Keratinocyte (primary cell): ENCODE measurements at regions not wholly inside any gene's neighbourhood (a gene's known extent, or its start where the extent isn't known, plus 50 kb on each side); places are given as distances from the start of the nearest gene placed in this dataset.

Experiments used
- DNase-seq: peaks from one replicate; pipeline ENCODE4 v3.0.0-alpha.2; 2011; ENCODE audit warnings: low read depth, missing footprints, low spot score
- FAIRE-seq: peaks from 2 replicates; lab custom pipeline; 2011; peaks lifted over from hg19 to GRCh38; lab: Jason Lieb, UNC
- H2AFZ ChIP-seq: 2 replicates; pipeline ENCODE4 v1.6.0; 2012; ENCODE audit warnings: low read length, control low read depth, inconsistent platforms; ENCODE audit not compliant: control insufficient read depth
- H3K27ac ChIP-seq: 2 replicates; pipeline ENCODE4 v1.5.1; 2011; ENCODE audit warnings: low read length; ENCODE audit not compliant: control insufficient read depth, insufficient read depth
- H3K27me3 ChIP-seq: 3 replicates; pipeline ENCODE4 v1.6.0; 2011; ENCODE audit warnings: low read length; ENCODE audit not compliant: control insufficient read depth, insufficient read depth; ENCODE audit errors: extremely low read depth
- H3K36me3 ChIP-seq, 2 experiments: 2 replicates in 1 of 2; 3 replicates in 1 of 2; pipeline ENCODE4 v1.5.1; 2011; ENCODE audit warnings: low read length in 2 of 2, mild to moderate bottlenecking in 1 of 2; ENCODE audit not compliant: control insufficient read depth in 2 of 2, insufficient read depth in 2 of 2; ENCODE audit errors: extremely low read depth in 1 of 2
- H3K4me1 ChIP-seq: 3 replicates; pipeline ENCODE4 v1.5.1; 2011; ENCODE audit warnings: low read length; ENCODE audit not compliant: control insufficient read depth, insufficient read depth; ENCODE audit errors: extremely low read depth
- H3K4me2 ChIP-seq: 3 replicates; pipeline ENCODE4 v1.6.0; 2011; ENCODE audit warnings: low read depth, low read length; ENCODE audit not compliant: control insufficient read depth, insufficient read depth; ENCODE audit errors: extremely low read depth
- H3K4me3 ChIP-seq, 3 experiments: fragments of 200-600 bp in 1 of 3; sonication (generic) in 1 of 3; 2 replicates in 2 of 3; 3 replicates in 1 of 3; pipeline ENCODE4 v1.5.1; 2011 to 2016; ENCODE audit warnings: low read length in 3 of 3, mild to moderate bottlenecking in 3 of 3, control low read depth in 2 of 3, inconsistent platforms in 1 of 3, low read depth in 1 of 3, mixed read lengths in 1 of 3, mixed run types in 1 of 3, moderate library complexity in 1 of 3; ENCODE audit not compliant: control insufficient read depth in 2 of 3, insufficient read depth in 2 of 3; ENCODE audit errors: extremely low read depth in 1 of 3
- H3K79me2 ChIP-seq: 2 replicates; pipeline ENCODE4 v1.6.0; 2012; ENCODE audit warnings: low read length; ENCODE audit not compliant: control insufficient read depth, insufficient read depth
- H3K9ac ChIP-seq: 3 replicates; pipeline ENCODE4 v1.6.0; 2011; ENCODE audit warnings: low read length; ENCODE audit not compliant: control insufficient read depth, insufficient read depth; ENCODE audit errors: extremely low read depth
- H3K9me1 ChIP-seq: 3 replicates; pipeline ENCODE4 v1.6.0; 2011; ENCODE audit warnings: low read length; ENCODE audit not compliant: control insufficient read depth, insufficient read depth; ENCODE audit errors: extremely low read depth
- H3K9me3 ChIP-seq: 2 replicates; pipeline ENCODE4 v1.5.1; 2012; ENCODE audit warnings: low read depth, low read length; ENCODE audit not compliant: control insufficient read depth
- H4K20me1 ChIP-seq: 3 replicates; pipeline ENCODE4 v1.6.0; 2011; ENCODE audit warnings: low read length; ENCODE audit not compliant: control insufficient read depth, insufficient read depth; ENCODE audit errors: extremely low read depth
- CTCF ChIP-seq, 3 experiments: IDR thresholded peaks in 1 of 3; conservative IDR thresholded peaks in 1 of 3; optimal IDR thresholded peaks in 1 of 3; 2 replicates in 2 of 3; 3 replicates in 1 of 3; pipeline versions ENCODE3 to v1.5.1; 2011; ENCODE audit warnings: low read length in 3 of 3, mild to moderate bottlenecking in 3 of 3, moderate library complexity in 2 of 3, control low read depth in 1 of 3, inconsistent platforms in 1 of 3; ENCODE audit not compliant: insufficient read depth in 2 of 3; ENCODE audit errors: extremely low read depth in 1 of 3
- EZH2 ChIP-seq: IDR thresholded peaks from one replicate; pipeline ENCODE4 v1.6.1; 2012; ENCODE audit warnings: inconsistent platforms, mild to moderate bottlenecking, low read length, moderate library complexity
- dilution Hi-C: fragments of 300-500 bp; cut with MboI; formaldehyde crosslinking; loops from one replicate; pipeline ENCODE4 v1.7.0; 2020; ENCODE audit warnings: low sequenced_read_pairs; ENCODE audit not compliant: extremely low pct_ligation_motif_present

GRCh38 chr12:58727521-58727920, 192.8 kb downstream of the LRIG3 start:
- no peak overlapping the region for H3K4me2 ChIP-seq
- no peak overlapping the region for H3K27ac ChIP-seq
- no peaks in the 10 kb centered on the region for H3K79me2 ChIP-seq
- no peaks in the 10 kb centered on the region for H3K36me3 ChIP-seq
- no peak overlapping the region for H3K4me3 ChIP-seq
- no peak for DNase-seq
- no peaks in the 10 kb centered on the region for H3K9me3 ChIP-seq
- FAIRE-seq, result peak; percentile 17
- TF ChIP-seq EZH2, result no peak
- no peak for TF ChIP-seq CTCF (optimal IDR thresholded peaks at IDR 0.05 in 1 of 3, IDR thresholded peaks at IDR 0.05 in 1 of 3, conservative IDR thresholded peaks at IDR 0.05 in 1 of 3; ENCODE audit: extremely low read depth in 1 of 3, insufficient read depth in 2 of 3, low read length in 3 of 3)
- no peak overlapping the region for H3K9ac ChIP-seq
- dilution Hi-C loops, result no loop called here
- H2AFZ ChIP-seq, result no peak overlapping the region
- H4K20me1 ChIP-seq, result no peaks in the 10 kb centered on the region
- no peaks in the 10 kb centered on the region for H3K27me3 ChIP-seq
- no peaks in the 10 kb centered on the region for H3K9me1 ChIP-seq
- H3K4me1 ChIP-seq, result no peaks in the 10 kb centered on the region

GRCh38 chr12:58728397-58728796, 191.9 kb downstream of the LRIG3 start:
- Histone ChIP-seq H3K4me3 (no peak overlapping the region), H3K9me3 (no peaks in the 10 kb centered on the region), H3K36me3 (no peaks in the 10 kb centered on the region), H3K4me1 (no peaks in the 10 kb centered on the region), H3K27me3 (no peaks in the 10 kb centered on the region), H2AFZ (no peak overlapping the region), H4K20me1 (no peaks in the 10 kb centered on the region), H3K9me1 (no peaks in the 10 kb centered on the region), H3K27ac (no peak overlapping the region), H3K4me2 (no peak overlapping the region), H3K79me2 (no peaks in the 10 kb centered on the region), H3K9ac (no peak overlapping the region)
- dilution Hi-C loops, result no loop called here
- peak; percentile 67 for FAIRE-seq
- DNase-seq, result no peak
- TF ChIP-seq EZH2, result no peak
- TF ChIP-seq CTCF (optimal IDR thresholded peaks at IDR 0.05 in 1 of 3, IDR thresholded peaks at IDR 0.05 in 1 of 3, conservative IDR thresholded peaks at IDR 0.05 in 1 of 3; ENCODE audit: extremely low read depth in 1 of 3, insufficient read depth in 2 of 3, low read length in 3 of 3), result no peak
